A673 (cell line): ENCODE measurements at regions not wholly inside any gene's neighbourhood (a gene's known extent, or its start where the extent isn't known, plus 50 kb on each side); places are given as distances from the start of the nearest gene placed in this dataset.

Experiments
- BruUV-seq: library from RNA; stranded (reverse); fragments of 400-500 nt; replicated peaks from 2 replicates; lab custom pipeline; 2021; lab: Mats Ljungman, UMichigan
- CTCF ChIA-PET: fragments of 300-600 bp; sonication (Branson Sonifier 250); formaldehyde crosslinking; loops from one replicate; lab custom pipeline; 2022; ENCODE audit warnings: antibody characterized with exemption; lab: Charles Lee
- POLR2A ChIA-PET: fragments of 300-600 bp; sonication (Branson Sonifier 250); formaldehyde crosslinking; loops from one replicate; lab custom pipeline; 2022; ENCODE audit warnings: antibody characterized with exemption; ENCODE audit not compliant: low non-redundant PET; lab: Charles Lee
- DNase-seq: peaks from one replicate; pipeline ENCODE4 v3.0.0-alpha.2; 2015; ENCODE audit warnings: low spot score
- H3K27ac ChIP-seq: fragments of 200-600 bp; sonication (generic); 2 replicates; pipeline ENCODE4 v1.5.1; 2016; ENCODE audit warnings: mixed run types, low read depth, mild to moderate bottlenecking, mixed read lengths, antibody characterized with exemption, low read length; ENCODE audit not compliant: poor library complexity, severe bottlenecking
- H3K27me3 ChIP-seq: fragments of 200-600 bp; sonication (generic); replicated peaks from 2 replicates; pipeline ENCODE4 v1.6.1; 2017; ENCODE audit warnings: mixed run types, low read depth, mild to moderate bottlenecking, mixed read lengths, antibody characterized with exemption, low read length; ENCODE audit not compliant: insufficient read depth, poor library complexity
- H3K36me3 ChIP-seq: fragments of 200-600 bp; sonication (generic); 2 replicates; pipeline ENCODE4 v1.6.1; 2016; ENCODE audit warnings: mixed run types, mild to moderate bottlenecking, mixed read lengths, antibody characterized with exemption, low read length; ENCODE audit not compliant: insufficient read depth, poor library complexity, severe bottlenecking
- H3K4me1 ChIP-seq: fragments of 200-600 bp; sonication (generic); 2 replicates; pipeline ENCODE4 v1.6.1; 2017; ENCODE audit warnings: mixed run types, mild to moderate bottlenecking, mixed read lengths, antibody characterized with exemption, low read length; ENCODE audit not compliant: insufficient read depth, poor library complexity, severe bottlenecking
- H3K4me3 ChIP-seq: fragments of 200-600 bp; sonication (generic); 2 replicates; pipeline ENCODE4 v1.5.1; 2016; ENCODE audit warnings: low read depth, mixed run types, mild to moderate bottlenecking, mixed read lengths, low read length; ENCODE audit not compliant: poor library complexity, severe bottlenecking
- H3K9me3 ChIP-seq: fragments of 200-600 bp; sonication (generic); 2 replicates; pipeline ENCODE4 v1.6.1; 2016; ENCODE audit warnings: mixed run types, low read depth, mild to moderate bottlenecking, mixed read lengths, antibody characterized with exemption, low read length; ENCODE audit not compliant: poor library complexity, severe bottlenecking
- EZH2 ChIP-seq: fragments of 200-600 bp; sonication (generic); IDR thresholded peaks from 2 replicates; pipeline ENCODE4 v1.6.1; 2017; ENCODE audit warnings: borderline replicate concordance, low read depth, mild to moderate bottlenecking, mixed read lengths, antibody characterized with exemption, low read length; ENCODE audit not compliant: poor library complexity, severe bottlenecking
- intact Hi-C: fragments of 100-400 bp; cut with micrococcal nuclease; formaldehyde crosslinking; loops from one replicate; pipeline ENCODE4 v1.10.0; 2022; ENCODE audit not compliant: unreplicated experiment
- TF ChIP-seq, protein P1 (sequence below): fragments of 300-800, 200-600 bp; sonication (generic); conservative IDR thresholded peaks from 2 replicates; pipeline ENCODE4 v1.5.1; 2017; ENCODE audit warnings: low read depth, mild to moderate bottlenecking, antibody characterized with exemption, low read length, moderate library complexity, mixed read lengths

DNA sequence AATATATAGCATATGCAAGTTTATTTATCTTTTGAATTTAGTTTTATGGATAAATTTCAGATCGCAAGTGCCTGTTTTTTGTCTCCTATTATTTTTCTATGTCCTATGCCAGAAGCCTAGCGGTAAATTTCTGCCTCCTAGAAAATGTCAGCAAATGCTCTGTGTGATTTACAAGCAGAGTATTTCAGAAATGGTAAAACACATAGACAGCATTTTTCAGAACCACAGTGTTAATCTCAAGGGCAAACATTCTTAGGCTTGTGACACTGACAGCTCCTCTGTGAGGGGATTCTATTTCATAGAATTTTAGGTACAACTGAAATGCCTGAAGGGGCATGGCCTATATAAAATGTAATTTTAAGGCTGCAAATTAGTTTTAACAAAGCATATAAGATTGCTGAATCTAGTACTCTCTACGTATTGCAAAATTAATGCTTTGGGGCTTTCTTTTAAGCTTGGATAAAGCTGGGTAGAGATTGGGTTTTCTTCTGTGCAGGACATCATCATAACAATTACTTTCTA, 89.9 kb upstream of the PTCHD4 start:
- DNase-seq = no peak
- no peak overlapping the region for H3K4me3 ChIP-seq
- POLR2A ChIA-PET = no interaction called here
- no peaks in the 10 kb centered on the region for H3K4me1 ChIP-seq
- H3K27ac ChIP-seq = no peak overlapping the region
- no peaks in the 10 kb centered on the region for H3K9me3 ChIP-seq
- no peaks in the 10 kb centered on the region for H3K27me3 ChIP-seq
- TF ChIP-seq, protein P1, sequence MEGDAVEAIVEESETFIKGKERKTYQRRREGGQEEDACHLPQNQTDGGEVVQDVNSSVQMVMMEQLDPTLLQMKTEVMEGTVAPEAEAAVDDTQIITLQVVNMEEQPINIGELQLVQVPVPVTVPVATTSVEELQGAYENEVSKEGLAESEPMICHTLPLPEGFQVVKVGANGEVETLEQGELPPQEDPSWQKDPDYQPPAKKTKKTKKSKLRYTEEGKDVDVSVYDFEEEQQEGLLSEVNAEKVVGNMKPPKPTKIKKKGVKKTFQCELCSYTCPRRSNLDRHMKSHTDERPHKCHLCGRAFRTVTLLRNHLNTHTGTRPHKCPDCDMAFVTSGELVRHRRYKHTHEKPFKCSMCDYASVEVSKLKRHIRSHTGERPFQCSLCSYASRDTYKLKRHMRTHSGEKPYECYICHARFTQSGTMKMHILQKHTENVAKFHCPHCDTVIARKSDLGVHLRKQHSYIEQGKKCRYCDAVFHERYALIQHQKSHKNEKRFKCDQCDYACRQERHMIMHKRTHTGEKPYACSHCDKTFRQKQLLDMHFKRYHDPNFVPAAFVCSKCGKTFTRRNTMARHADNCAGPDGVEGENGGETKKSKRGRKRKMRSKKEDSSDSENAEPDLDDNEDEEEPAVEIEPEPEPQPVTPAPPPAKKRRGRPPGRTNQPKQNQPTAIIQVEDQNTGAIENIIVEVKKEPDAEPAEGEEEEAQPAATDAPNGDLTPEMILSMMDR = no peak
- no peak for TF ChIP-seq EZH2
- CTCF ChIA-PET = no interaction called here
- intact Hi-C loops = no loop called here
- no peaks in the 10 kb centered on the region for H3K36me3 ChIP-seq
- no TSS peak for BruUV-seq

DNA sequence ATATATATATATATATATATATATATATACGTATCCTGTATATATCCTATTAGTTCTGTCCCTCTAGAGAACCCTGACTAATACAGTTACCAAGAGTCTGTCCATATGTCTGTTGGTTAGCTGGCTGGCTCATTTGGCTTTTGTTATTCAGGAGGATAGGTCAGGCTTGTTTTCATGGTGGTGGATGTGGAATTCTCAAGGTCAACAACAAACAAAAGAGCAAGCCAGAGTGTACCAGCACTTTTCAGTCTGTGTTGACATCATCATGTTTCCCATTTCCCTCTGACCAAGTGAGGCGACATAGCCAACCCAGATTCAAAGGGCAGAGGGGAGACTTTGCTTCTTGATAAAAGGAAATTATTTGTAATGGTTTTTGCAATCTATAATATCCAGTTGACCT, 88.5 kb upstream of the PTCHD4 start:
- H3K4me3 ChIP-seq = no peak overlapping the region
- no peaks in the 10 kb centered on the region for H3K9me3 ChIP-seq
- H3K36me3 ChIP-seq = no peaks in the 10 kb centered on the region
- intact Hi-C loops = no loop called here
- no peak overlapping the region for H3K27ac ChIP-seq
- H3K27me3 ChIP-seq = no peaks in the 10 kb centered on the region
- no peaks in the 10 kb centered on the region for H3K4me1 ChIP-seq
- CTCF ChIA-PET = no interaction called here
- no TSS peak for BruUV-seq
- no peak for DNase-seq
- TF ChIP-seq EZH2 = no peak
- TF ChIP-seq, protein P1 = no peak
- POLR2A ChIA-PET = no interaction called here

DNA sequence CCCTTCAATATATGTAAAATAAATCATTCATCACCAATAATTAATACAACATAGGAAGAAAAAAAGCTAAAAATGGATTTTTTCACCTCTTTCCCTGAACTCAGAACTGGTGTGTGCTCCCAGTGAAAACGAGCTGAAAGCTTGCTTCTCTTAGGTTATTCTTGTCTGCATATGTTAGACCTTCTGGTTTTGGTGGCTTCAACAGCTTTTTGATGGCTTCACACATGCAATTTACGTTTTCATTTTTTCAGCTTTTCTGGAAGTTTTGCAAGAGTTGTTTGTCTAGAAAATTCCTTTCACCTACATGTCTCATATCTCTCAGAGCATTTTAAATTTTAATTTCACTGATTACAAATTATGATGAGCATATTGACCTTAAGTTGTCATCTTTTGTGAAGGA, 86.9 kb upstream of the PTCHD4 start:
- no peak overlapping the region for H3K27ac ChIP-seq
- no peaks in the 10 kb centered on the region for H3K4me1 ChIP-seq
- BruUV-seq = no TSS peak
- ChIA-PET CTCF (no interaction called here), POLR2A (no interaction called here)
- TF ChIP-seq, protein P1 = no peak
- no peaks in the 10 kb centered on the region for H3K27me3 ChIP-seq
- H3K36me3 ChIP-seq = no peaks in the 10 kb centered on the region
- no peaks in the 10 kb centered on the region for H3K9me3 ChIP-seq
- no peak overlapping the region for H3K4me3 ChIP-seq
- intact Hi-C loops = no loop called here
- DNase-seq = no peak
